HG03060 (cell line): ENCODE measurements at regions not wholly inside any gene's neighbourhood (a gene's known extent, or its start where the extent isn't known, plus 50 kb on each side); places are given as distances from the start of the nearest gene placed in this dataset.

Experiments
- ATAC-seq: cut with Tn5 transposase; IDR thresholded peaks from one replicate; pipeline ENCODE4 v1.9.1; 2021; ENCODE audit warnings: low read depth, moderate number of reproducible peaks; ENCODE audit not compliant: unreplicated experiment

GRCh38 chr11:80350541-80350940 lies 909.7 kb upstream of the TENM4 start:
- ATAC-seq = no peak

- ATAC-seq = no peak
Observed at GRCh38 chr11:80349997-80350396, 909.2 kb upstream of the TENM4 start.

DNA sequence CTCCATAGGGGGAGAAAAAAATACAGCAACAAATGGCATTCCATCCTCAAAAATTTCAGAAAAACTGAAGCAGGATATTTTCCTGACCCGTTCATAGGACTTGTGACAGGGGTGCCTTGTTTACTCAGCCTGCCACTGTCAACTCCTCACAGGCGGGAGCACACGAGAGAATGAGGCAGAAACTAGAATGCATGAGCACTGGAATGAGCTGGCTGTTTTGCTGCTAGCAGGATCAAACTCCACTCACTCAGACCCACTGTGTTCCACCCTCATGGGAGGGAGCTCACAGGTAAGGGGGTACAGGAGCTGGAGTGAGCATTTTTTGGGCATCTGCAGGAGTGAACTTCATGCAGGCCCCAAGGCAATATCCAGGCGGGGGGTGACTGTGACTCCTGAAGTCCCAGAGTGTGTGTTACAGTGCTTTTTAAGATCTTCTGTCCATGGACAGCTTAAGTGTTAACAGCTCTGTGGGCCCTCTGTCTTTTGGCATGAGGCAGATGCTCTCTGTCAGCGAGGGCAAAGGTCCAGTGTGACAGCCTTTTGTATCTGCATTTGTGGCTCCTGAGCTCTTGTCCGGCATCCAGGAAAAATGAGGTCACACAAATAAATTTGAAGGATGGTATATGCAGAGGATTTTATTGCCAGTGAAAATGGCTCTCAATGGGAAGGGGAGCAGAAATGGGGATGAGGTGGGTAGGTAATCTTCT lies 905.7 kb upstream of the TENM4 start:
- ATAC-seq = no peak

DNA sequence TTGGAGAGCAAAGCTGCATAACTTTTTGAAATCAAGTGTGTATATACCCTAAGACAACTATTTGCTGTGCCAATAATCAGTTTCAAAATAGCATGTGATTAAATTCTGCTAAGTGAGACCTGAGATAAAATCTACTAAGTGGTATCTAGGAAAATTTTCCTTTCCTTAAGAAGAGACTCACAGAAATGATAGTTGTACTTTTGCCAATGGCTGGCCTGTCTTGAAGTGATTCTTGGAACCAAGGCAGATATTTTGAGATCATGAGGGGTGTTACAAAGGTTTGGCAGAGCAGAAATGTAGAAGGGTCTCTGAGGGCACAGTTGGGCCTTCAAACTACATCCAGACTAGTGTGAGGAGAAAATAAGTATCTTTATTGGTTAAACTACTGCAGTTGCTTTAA lies 902.6 kb upstream of the TENM4 start:
- no peak for ATAC-seq

DNA sequence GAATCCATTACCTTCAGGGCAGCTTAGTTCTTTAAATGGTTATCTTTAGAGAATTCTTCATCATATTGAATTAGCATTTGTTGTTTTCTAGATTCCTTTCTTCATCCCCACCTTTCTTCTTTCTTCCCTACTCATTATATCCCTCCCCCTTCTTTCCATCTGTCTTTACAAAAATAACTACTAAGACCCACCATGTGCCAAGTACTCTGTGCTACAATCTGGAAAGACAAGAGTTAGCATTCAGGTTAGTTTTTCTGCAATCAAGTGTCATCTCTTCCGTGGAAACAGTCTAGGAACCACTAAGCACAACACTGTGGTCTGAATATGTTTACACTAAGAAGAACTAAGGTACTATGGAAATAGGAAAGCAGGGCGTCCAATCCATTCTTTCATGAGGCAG lies 897.4 kb upstream of the TENM4 start:
- no peak for ATAC-seq

- ATAC-seq = no peak
Observed at GRCh38 chr11:80331694-80332093, 890.9 kb upstream of the TENM4 start.

DNA sequence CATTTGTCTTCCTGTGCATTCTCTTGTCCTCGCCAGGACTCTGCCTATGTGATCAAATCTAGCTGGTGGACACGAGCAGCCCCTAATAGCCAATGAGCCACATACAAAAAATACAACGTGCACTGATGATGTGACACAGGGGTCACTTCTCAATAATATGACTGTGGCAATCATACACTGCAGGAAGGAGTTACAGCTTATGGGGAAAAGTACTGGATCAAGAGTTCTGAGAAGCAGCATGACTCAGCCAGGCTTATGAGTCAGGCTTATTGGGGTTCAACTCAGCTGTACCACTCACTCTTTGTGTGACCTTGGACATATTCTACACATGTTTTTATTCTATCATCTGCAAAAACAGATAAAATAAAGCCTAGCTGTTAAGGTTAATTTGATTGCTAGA lies 889.4 kb upstream of the TENM4 start:
- no peak for ATAC-seq

GRCh38 chr11:80328774-80329173 lies 887.9 kb upstream of the TENM4 start:
- no peak for ATAC-seq

GRCh38 chr11:80327956-80328614 lies 887.3 kb upstream of the TENM4 start:
- ATAC-seq = no peak

DNA sequence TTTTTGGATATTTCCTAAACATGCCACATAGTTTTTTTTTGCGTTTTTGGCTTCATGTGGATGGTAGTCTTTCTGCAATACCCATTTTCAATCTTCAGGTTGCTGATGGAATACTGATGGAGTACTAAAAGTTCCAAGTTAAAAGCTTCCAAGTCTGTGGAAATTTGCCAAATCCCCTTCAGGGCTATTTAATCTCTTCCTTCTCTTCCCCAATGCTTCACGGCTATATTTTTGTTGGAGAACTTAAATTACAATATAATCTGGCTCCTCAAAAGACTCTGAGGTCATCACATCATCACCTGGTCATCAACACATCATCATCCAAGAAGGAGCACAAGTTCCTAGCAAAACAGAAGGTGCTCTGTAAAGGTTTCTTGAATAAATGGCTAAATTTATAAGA lies 881.0 kb upstream of the TENM4 start:
- ATAC-seq = no peak

GRCh38 chr11:80320765-80321164 lies 879.9 kb upstream of the TENM4 start:
- ATAC-seq = no peak

DNA sequence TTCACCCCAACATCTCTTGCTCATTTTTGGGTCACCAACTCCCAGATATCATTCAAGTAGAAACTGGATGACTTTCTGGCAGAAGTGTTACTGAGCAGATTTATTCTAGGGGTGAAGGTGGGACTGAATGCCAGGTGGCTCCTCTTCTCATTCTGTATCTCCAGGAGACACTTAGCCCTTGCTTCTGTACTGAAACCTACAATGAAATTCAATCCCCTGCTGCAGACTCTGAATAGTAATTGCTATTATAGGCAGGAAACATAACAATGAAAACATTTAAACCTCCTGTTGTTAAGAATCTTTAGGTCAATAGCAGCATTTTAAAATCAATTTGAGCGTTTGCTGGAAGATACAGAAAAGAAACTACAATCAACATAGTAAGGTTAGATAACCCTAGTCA lies 879.4 kb upstream of the TENM4 start:
- no peak for ATAC-seq

DNA sequence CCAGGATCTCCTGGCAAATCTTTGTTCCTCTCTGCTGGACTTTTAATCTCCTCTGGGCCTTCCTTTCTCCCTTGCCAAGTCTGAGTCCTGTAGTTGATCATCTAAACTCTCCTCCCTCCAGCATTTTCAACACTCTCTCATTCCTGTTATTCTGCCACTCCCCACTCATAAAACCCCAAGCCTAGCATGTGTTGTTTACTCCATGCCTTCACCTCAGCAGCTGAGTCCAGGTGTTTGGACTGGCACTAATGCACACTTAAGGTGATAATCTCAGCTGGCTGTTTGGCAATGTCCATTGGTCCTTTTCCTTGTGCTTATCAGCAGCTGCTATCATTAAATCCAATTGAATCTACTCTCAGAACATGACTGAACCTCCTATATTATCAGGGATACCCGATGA lies 876.8 kb upstream of the TENM4 start:
- no peak for ATAC-seq

DNA sequence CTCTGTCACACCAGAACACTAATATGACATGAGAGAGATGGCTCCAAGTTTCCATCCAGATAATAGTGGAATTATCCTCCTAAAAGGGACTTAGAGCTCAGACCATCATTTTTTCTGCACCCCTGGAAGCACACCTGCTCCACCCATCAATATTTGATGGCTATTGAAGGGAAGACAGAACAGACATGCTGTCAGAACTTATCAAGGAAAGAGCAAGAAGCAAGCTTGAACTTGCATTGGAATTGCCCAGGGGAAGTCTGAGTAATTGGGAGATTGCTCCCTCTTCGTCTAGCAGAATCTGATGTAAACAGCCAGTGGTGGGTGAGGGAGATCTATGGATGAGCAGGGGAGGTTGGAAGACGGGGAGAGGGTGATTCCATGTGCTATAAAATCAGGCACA lies 874.4 kb upstream of the TENM4 start:
- no peak for ATAC-seq

GRCh38 chr11:80309301-80309700 lies 868.5 kb upstream of the TENM4 start:
- no peak for ATAC-seq

DNA sequence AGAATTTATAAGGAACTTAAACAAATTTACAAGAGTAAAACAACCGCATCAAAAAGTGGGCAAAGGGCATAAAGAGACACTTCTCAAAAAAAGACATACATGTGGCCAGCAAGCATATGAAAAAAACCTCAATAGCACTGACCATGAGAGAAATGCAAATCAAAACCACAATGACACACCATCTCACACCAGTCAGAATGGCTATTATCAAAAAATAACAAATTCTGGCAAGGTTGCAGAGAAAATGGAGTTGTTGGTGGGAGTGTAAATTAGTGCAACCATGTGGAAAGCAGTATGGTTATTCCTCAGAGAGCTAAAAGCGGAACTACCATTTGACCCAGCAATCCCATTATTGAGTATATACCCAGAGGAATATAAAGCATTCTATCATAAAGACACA lies 866.8 kb upstream of the TENM4 start:
- ATAC-seq = no peak

- ATAC-seq = no peak
Observed at GRCh38 chr11:80297858-80298632, 857.2 kb upstream of the TENM4 start.

DNA sequence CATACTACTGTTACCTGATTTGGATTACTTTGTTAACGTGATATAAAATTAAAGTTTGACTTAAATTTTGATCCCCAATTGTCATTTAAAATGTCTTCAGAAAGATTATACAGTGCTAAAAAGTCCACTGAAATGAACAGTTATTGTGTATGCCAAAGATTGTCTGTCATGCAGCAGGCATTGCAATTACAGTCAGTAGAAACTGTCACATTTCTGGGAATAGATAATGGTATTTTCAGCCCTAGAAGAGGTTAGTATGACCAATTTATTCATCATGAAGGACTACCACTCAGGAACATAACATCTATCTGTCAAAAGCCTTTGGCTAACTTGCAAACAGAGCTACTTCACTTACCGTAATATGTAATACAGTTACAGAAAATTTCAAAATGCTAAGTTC lies 852.5 kb upstream of the TENM4 start:
- no peak for ATAC-seq

DNA sequence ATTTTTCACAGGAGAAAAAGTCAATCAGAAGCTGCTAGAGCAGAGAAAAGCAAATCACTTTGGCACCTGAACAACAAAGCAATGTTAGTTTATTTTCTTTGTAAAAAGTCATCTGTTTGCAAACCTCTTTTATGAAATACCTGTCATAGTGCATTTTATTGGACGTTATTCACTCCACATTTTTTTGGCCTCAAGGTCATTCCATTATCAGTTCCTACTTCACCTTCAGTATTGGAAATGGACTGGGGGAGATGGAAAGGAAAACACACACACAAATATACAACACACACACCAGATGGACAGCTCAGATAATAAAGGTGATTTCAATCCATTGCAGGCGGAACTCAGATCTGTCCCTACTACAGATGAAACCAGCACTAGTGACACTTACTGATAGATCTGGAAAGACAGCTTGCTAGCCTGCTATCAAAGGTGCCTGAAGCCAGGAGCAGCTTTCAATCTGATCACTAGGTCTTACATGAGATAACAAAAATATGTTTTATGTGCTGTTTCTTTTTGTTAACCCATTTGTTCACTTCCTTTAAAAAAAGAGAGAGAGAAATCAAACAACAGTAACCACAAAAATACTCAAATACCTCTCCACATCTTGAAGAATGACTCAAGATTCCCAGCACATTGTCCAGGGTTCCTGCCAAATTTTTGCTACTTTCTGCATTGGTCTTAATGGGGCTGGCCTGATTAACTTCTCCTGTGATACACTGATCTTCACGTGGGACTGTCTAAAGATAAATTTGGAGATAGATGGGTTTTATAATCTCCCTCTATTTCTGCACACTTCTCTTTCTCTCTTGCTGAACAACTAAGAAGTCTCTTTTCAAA lies 844.3 kb upstream of the TENM4 start:
- no peak for ATAC-seq

GRCh38 chr11:80282643-80283042 lies 841.8 kb upstream of the TENM4 start:
- ATAC-seq = no peak

GRCh38 chr11:80281194-80281593 lies 840.4 kb upstream of the TENM4 start:
- ATAC-seq = no peak
